ENCODE measurements at regions not wholly inside any gene's neighbourhood (a gene's known extent, or its start where the extent isn't known, plus 50 kb on each side); places are given as distances from the start of the nearest gene placed in this dataset.

- TF ChIP-seq SP1 (IDR thresholded peaks at IDR 0.05) (no peak), SUZ12 (IDR thresholded peaks at IDR 0.05) (no peak), ELF4 (IDR thresholded peaks at IDR 0.05) (no peak), HDGF (IDR thresholded peaks at IDR 0.05; ENCODE audit: borderline replicate concordance) (no peak), NFRKB (IDR thresholded peaks at IDR 0.05) (no peak), BHLHE40 (IDR thresholded peaks at IDR 0.05; ENCODE audit: borderline replicate concordance) (no peak), FOXM1 (IDR thresholded peaks at IDR 0.05; ENCODE audit: borderline replicate concordance) (no peak), ZNF384 (IDR thresholded peaks at IDR 0.05) (no peak), FOXK2 (IDR thresholded peaks at IDR 0.05) (no peak)
These were observed 272.2 kb upstream of the CFAP20DC start for GRCh38 chr3:59321881-59322540.
